Right lobe of liver (tissue), 4 donors: ENCODE measurements at regions not wholly inside any gene's neighbourhood (a gene's known extent, or its start where the extent isn't known, plus 50 kb on each side); places are given as distances from the start of the nearest gene placed in this dataset.

Experiments used
- POLR2A ChIP-seq: fragments of 450-650 bp; IDR thresholded peaks from one replicate; pipeline ENCODE4 v1.6.1; 2017; ENCODE audit warnings: antibody characterized with exemption, mild to moderate bottlenecking
- TF ChIP-seq, protein P1 (sequence below), 4 donors: fragments of 200-600 bp in 3 of 4; fragments of 450-650 bp in 1 of 4; IDR thresholded peaks; one replicate each; pipeline versions ENCODE4 v1.5.1 to v1.8.0; 2016 to 2022; ENCODE audit warnings: antibody characterized with exemption in 4 of 4, mild to moderate bottlenecking in 2 of 4
- donor health status: DM: no; HTN: no; CAD: no.
- donor health status: DM: no; HTN: no; CAD: no.
- donor health status: DM: no; HTN: yes; CAD: no.

DNA sequence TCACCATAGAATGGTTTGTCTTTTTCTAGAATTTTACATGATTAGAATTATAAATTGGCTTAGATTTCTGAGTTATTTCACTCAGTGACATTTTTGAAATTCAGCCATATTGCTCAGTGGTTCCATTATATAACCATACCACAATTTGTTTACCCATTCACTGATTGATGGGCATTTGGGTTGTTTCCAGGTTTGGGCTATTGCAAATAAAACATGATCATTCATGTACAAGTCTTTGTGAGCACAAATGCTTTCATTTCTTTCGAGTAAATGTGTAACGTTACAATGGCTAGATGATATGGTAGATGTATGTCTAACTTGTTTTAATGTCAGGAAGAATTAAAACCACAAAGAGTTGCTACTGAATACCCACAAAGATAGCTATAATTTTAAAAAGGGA is 279.9 kb upstream of the TARS1 start:
- TF ChIP-seq, protein P1, sequence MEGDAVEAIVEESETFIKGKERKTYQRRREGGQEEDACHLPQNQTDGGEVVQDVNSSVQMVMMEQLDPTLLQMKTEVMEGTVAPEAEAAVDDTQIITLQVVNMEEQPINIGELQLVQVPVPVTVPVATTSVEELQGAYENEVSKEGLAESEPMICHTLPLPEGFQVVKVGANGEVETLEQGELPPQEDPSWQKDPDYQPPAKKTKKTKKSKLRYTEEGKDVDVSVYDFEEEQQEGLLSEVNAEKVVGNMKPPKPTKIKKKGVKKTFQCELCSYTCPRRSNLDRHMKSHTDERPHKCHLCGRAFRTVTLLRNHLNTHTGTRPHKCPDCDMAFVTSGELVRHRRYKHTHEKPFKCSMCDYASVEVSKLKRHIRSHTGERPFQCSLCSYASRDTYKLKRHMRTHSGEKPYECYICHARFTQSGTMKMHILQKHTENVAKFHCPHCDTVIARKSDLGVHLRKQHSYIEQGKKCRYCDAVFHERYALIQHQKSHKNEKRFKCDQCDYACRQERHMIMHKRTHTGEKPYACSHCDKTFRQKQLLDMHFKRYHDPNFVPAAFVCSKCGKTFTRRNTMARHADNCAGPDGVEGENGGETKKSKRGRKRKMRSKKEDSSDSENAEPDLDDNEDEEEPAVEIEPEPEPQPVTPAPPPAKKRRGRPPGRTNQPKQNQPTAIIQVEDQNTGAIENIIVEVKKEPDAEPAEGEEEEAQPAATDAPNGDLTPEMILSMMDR (IDR thresholded peaks at IDR 0.05), result no peak
- no peak for TF ChIP-seq POLR2A
